ENCODE measurements at regions not wholly inside any gene's neighbourhood (a gene's known extent, or its start where the extent isn't known, plus 50 kb on each side); places are given as distances from the start of the nearest gene placed in this dataset.
"Not testable (repeated sequence)": the region's sequence is repeated elsewhere in the genome, so short reads cannot be mapped to it uniquely, and the experiment has no call there.

GRCh38 chr4:12416755-12417154 is 988.1 kb upstream of the HS3ST1 start:
- no peak for DNase-seq

GRCh38 chr4:12414181-12414812 is 985.6 kb upstream of the HS3ST1 start:
- no peak for DNase-seq

GRCh38 chr4:12411072-12411471 is 982.4 kb upstream of the HS3ST1 start:
- no peak for DNase-seq

- DNase-seq = no peak
Observed at GRCh38 chr4:12409507-12410190, 981.0 kb upstream of the HS3ST1 start.

GRCh38 chr4:12408364-12408763 is 979.7 kb upstream of the HS3ST1 start:
- no peak for DNase-seq

GRCh38 chr4:12403175-12403574 is 974.5 kb upstream of the HS3ST1 start:
- DNase-seq = no peak

GRCh38 chr4:12399781-12400180 is 971.1 kb upstream of the HS3ST1 start:
- no peak for DNase-seq

GRCh38 chr4:12393631-12394262 is 965.1 kb upstream of the HS3ST1 start:
- DNase-seq = no peak

- DNase-seq = no peak
Observed at GRCh38 chr4:12389604-12390003, 960.9 kb upstream of the HS3ST1 start.

- DNase-seq = no peak
Observed at GRCh38 chr4:12382567-12382966, 953.9 kb upstream of the HS3ST1 start.

- no peak for DNase-seq
Observed at GRCh38 chr4:12379191-12379590, 950.5 kb upstream of the HS3ST1 start.

GRCh38 chr4:12375805-12376204 is 947.1 kb upstream of the HS3ST1 start:
- DNase-seq = no peak

- DNase-seq = not testable (repeated sequence)
Observed at GRCh38 chr4:12365869-12366268, 937.2 kb upstream of the HS3ST1 start.

- no peak for DNase-seq
Observed at GRCh38 chr4:12360391-12360790, 931.7 kb upstream of the HS3ST1 start.

- no peak for DNase-seq
Observed at GRCh38 chr4:12359420-12359819, 930.7 kb upstream of the HS3ST1 start.

GRCh38 chr4:12333083-12333482 is 904.4 kb upstream of the HS3ST1 start:
- not testable (repeated sequence) for DNase-seq

- DNase-seq = no peak
Observed at GRCh38 chr4:12324965-12325364, 896.3 kb upstream of the HS3ST1 start.

GRCh38 chr4:12319765-12320164 is 891.1 kb upstream of the HS3ST1 start:
- no peak for DNase-seq

- DNase-seq = no peak
Observed at GRCh38 chr4:12304905-12305304, 876.2 kb upstream of the HS3ST1 start.

GRCh38 chr4:12296366-12296765 is 867.7 kb upstream of the HS3ST1 start:
- no peak for DNase-seq

GRCh38 chr4:12293906-12294525 is 865.3 kb upstream of the HS3ST1 start:
- no peak for DNase-seq

- no peak for DNase-seq
Observed at GRCh38 chr4:12286351-12286750, 857.7 kb upstream of the HS3ST1 start.

GRCh38 chr4:12270546-12270945 is 841.9 kb upstream of the HS3ST1 start:
- DNase-seq = no peak

- no peak for DNase-seq
Observed at GRCh38 chr4:12265554-12265953, 836.9 kb upstream of the HS3ST1 start.

Measured in activated CD4-positive, alpha-beta T cell treated with anti-CD3 and anti-CD28 coated beads for 48 hours (primary cell).